ENCODE measurements at regions not wholly inside any gene's neighbourhood (a gene's known extent, or its start where the extent isn't known, plus 50 kb on each side); places are given as distances from the start of the nearest gene placed in this dataset.

DNA sequence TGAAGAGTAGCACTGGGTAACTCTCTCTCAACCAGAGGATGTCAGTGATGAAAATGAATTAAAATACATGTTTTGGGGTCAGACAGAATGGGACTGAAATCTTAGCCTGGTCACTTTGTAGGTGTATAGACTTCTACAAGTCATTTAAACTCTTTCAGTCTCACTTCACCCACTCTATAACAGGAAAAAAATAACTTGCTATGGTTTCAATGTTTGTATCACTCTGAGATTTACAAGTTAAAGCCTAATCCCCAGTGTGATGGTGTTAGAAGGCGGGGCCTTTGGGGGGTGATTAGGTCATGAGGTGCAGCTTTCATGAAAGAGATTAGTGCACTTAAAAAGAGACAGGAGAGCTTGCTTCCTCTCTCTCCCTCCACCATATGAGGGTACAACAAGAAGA is 134.8 kb downstream of the INHBA start:
- Histone ChIP-seq H3K27me3 (ENCODE audit: control insufficient read depth in 1 of 2, insufficient read depth in 2 of 2, low read length in 2 of 2) (no peaks in the 10 kb centered on the region), H3K36me3 (ENCODE audit: insufficient read depth, low read length) (no peaks in the 10 kb centered on the region), H3K9me3 (ENCODE audit: control insufficient read depth in 1 of 2, insufficient read depth in 1 of 2, low read length in 2 of 2) (peaks cover 0 to 5% of the 10 kb centered on the region in 2 experiments), H3K4me1 (ENCODE audit: insufficient read depth, low read length) (no peaks in the 10 kb centered on the region), H3K27ac (ENCODE audit: low read depth in 1 of 2, low read length in 2 of 2) (no peak overlapping the region), H3K4me3 (ENCODE audit: low read length) (no peak overlapping the region)
- intact Hi-C loops (cut with DNase I, micrococcal nuclease), result no loop called here
- Mint-ChIP-seq H3K27ac (no peak overlapping the region), H3K4me3 (no peak overlapping the region), H3K4me1 (ENCODE audit: low read depth) (no peaks in the 10 kb centered on the region), H3K9me3 (peaks cover 7% of the 10 kb centered on the region), H3K27me3 (no peaks in the 10 kb centered on the region), H3K36me3 (ENCODE audit: low read depth) (no peaks in the 10 kb centered on the region)
- DNase-seq (no peak), ATAC-seq (ENCODE audit: poor library complexity) (no peak)
- TF ChIP-seq CTCF (IDR thresholded peaks at IDR 0.05), result no peak
- ChIA-PET CTCF (no interaction called here), POLR2A (no interaction called here)

GRCh38 chr7:41567731-41568114 is 135.2 kb downstream of the INHBA start:
- intact Hi-C loops (cut with DNase I, micrococcal nuclease), result no loop called here
- CTCF ChIA-PET, result no interaction called here

DNA sequence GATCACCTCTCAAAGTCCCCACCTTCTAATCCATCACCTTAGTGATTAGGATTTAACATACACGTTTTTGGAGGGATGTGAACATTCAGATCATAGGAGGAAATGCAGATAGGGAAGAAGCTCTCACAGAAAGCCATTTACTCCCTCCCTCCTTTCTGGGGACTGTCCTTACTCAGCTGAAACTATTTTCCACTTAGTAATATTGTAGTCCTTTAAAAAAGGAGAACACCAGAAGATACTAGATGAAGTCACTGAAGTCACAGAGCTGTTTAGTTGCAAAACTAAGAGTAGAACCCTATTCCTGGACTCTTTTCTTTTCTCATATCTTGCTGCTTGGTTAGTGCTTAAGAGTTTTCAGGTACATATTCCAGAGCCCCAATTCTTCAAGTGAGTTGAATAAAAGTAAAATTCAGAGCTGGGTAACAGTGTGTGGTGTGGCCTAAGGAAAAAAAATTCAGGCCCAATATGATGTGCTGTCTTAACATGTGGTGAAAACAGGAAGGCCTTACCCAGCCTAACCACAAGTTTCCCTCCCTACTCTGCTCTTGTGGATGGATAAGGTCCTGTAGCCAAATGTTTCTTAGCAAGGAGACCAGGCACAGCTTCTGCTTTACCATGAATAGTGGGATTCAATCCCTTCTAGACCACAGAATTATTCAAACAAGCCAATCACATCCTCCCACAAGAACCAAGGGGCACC is 135.7 kb downstream of the INHBA start:
- H3K4me3 ChIP-seq (ENCODE audit: low read length), result no peak overlapping the region
- no peak overlapping the region for H3K27ac ChIP-seq (ENCODE audit: low read depth in 1 of 2, low read length in 2 of 2)
- H3K36me3 Mint-ChIP-seq (ENCODE audit: low read depth), result no peaks in the 10 kb centered on the region
- ATAC-seq (ENCODE audit: poor library complexity) (no peak), DNase-seq (no peak)
- H3K4me1 ChIP-seq (ENCODE audit: insufficient read depth, low read length), result no peaks in the 10 kb centered on the region
- H3K9me3 ChIP-seq (ENCODE audit: control insufficient read depth in 1 of 2, insufficient read depth in 1 of 2, low read length in 2 of 2), result peaks cover 0 to 5% of the 10 kb centered on the region in 2 experiments
- TF ChIP-seq CTCF (IDR thresholded peaks at IDR 0.05), result no peak
- intact Hi-C loops (cut with DNase I, micrococcal nuclease), result no loop called here
- H3K4me3 Mint-ChIP-seq, result no peak overlapping the region
- ChIA-PET POLR2A (no interaction called here), CTCF (no interaction called here)
- H3K27me3 ChIP-seq (ENCODE audit: control insufficient read depth in 1 of 2, insufficient read depth in 2 of 2, low read length in 2 of 2), result no peaks in the 10 kb centered on the region
- H3K27ac Mint-ChIP-seq, result no peak overlapping the region
- no peaks in the 10 kb centered on the region for H3K4me1 Mint-ChIP-seq (ENCODE audit: low read depth)
- H3K9me3 Mint-ChIP-seq, result peaks cover 7% of the 10 kb centered on the region
- H3K27me3 Mint-ChIP-seq, result no peaks in the 10 kb centered on the region
- H3K36me3 ChIP-seq (ENCODE audit: insufficient read depth, low read length), result no peaks in the 10 kb centered on the region

More at GRCh38 chr7:41567731-41568114, 135.2 kb downstream of the INHBA start:
- TF ChIP-seq CTCF (IDR thresholded peaks at IDR 0.05), result no peak
- POLR2A ChIA-PET, result no interaction called here
- H3K27ac ChIP-seq (ENCODE audit: low read depth in 1 of 2, low read length in 2 of 2), result no peak overlapping the region
- DNase-seq (no peak), ATAC-seq (ENCODE audit: poor library complexity) (no peak)
- H3K4me1 ChIP-seq (ENCODE audit: insufficient read depth, low read length), result no peaks in the 10 kb centered on the region
- H3K36me3 ChIP-seq (ENCODE audit: insufficient read depth, low read length), result no peaks in the 10 kb centered on the region
- Mint-ChIP-seq H3K9me3 (peaks cover 7% of the 10 kb centered on the region), H3K4me1 (ENCODE audit: low read depth) (no peaks in the 10 kb centered on the region), H3K36me3 (ENCODE audit: low read depth) (no peaks in the 10 kb centered on the region), H3K27me3 (no peaks in the 10 kb centered on the region), H3K4me3 (no peak overlapping the region), H3K27ac (no peak overlapping the region)
- peaks cover 0 to 5% of the 10 kb centered on the region in 2 experiments for H3K9me3 ChIP-seq (ENCODE audit: control insufficient read depth in 1 of 2, insufficient read depth in 1 of 2, low read length in 2 of 2)
- no peak overlapping the region for H3K4me3 ChIP-seq (ENCODE audit: low read length)
- H3K27me3 ChIP-seq (ENCODE audit: control insufficient read depth in 1 of 2, insufficient read depth in 2 of 2, low read length in 2 of 2), result no peaks in the 10 kb centered on the region
